GM18505 (cell line): ENCODE measurements at regions not wholly inside any gene's neighbourhood (a gene's known extent, or its start where the extent isn't known, plus 50 kb on each side); places are given as distances from the start of the nearest gene placed in this dataset.

Source experiments
- ATAC-seq: cut with Tn5 transposase; IDR thresholded peaks from one replicate; pipeline ENCODE4 v1.9.1; 2021; ENCODE audit not compliant: unreplicated experiment
- POLR2A ChIP-seq: IDR thresholded peaks from 4 replicates; pipeline ENCODE4 v1.6.1; 2011; ENCODE audit warnings: borderline replicate concordance; ENCODE audit not compliant: insufficient read depth, insufficient read length; ENCODE audit errors: extremely low read depth

DNA sequence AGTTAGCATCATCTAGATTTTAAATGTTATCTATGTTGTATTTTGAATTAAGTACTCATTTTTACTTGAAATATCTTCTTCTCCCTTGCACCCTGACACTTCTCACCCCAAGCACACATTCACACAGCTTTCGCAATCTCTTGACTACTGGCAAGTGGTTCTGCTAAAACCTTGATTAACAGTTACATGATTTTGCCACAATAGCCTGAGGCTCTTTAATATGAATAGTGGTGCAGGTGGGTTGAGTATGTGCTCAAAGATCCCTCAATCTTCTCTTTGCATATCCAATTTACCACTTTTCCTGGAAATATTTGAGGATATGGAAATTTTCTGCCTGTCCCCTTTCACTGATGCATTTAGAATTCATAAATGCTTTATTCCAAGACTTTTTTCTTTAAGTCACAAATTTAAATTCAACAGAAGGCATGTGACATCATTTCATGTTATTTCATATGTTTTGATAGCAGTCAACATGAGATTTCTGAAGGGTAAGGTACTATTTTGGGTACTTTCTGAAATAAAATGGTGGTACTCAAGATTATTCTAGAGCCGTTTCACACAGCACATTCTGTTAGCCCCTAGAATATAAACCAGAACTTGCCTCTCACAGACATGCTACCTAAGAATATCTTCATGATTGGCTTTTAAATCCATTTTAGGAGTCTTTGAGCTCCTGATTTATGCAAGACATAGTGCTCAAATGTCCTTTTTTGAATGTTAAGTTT, 339.7 kb downstream of the RPRM start:
- TF ChIP-seq POLR2A, result no peak
- no peak for ATAC-seq

DNA sequence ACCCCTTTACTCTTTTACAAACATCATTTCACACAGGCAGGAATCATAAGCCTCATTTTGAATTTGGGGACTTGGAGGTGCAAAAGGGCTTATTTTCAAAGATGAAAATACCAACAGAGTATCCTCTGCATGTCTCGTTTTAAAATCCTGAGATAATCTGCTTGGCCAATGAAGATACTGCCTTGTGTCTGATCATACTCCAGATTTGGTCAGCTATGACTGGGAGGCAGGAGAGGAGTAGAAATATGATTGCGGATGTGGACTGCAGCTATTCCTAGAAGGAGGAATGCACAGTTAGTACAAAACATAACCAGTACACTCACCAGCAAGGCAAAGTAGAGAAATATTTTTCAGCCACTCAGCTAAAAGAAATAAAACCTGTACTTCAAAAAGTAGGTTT, 342.3 kb downstream of the RPRM start:
- TF ChIP-seq POLR2A, result no peak
- no peak for ATAC-seq

DNA sequence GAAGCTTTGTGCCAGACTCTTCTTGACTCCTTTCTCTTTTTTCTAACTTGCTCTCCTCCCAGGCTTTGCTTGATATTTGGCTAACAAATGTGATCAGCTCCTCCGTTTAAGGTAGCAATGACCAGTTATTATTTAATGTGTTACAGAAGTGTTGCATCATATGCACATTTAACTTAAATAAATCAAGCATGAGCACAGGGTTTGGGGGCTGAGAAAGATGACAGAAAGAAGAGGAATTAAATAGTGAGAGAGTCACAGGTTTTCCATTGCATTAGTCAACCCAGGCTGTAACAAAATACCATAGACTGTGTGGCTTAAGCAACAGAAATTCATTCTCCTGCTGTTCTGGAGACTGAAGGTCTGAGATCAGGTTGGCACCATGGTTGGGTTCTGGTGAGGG, 343.8 kb downstream of the RPRM start:
- no peak for ATAC-seq
- no peak for TF ChIP-seq POLR2A

DNA sequence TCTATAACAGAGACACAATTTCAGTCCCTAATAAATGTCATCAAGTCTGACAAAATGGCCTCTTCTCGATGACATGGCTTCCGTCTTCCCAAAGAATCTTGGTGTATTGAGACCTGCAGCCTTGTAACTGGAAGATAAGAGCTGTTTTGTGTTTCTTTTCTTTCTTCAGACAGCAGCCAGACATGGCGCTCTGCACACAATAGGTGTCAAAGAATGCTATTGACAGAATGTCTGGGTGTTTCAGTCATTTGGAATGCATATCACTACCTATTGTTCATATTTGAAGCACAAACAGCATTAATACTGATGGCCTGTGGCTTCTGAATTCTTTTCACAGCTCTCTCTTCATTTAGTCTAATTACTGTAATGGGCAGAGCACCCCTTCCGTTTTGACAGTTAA, 344.8 kb downstream of the RPRM start:
- no peak for TF ChIP-seq POLR2A
- ATAC-seq, result no peak

DNA sequence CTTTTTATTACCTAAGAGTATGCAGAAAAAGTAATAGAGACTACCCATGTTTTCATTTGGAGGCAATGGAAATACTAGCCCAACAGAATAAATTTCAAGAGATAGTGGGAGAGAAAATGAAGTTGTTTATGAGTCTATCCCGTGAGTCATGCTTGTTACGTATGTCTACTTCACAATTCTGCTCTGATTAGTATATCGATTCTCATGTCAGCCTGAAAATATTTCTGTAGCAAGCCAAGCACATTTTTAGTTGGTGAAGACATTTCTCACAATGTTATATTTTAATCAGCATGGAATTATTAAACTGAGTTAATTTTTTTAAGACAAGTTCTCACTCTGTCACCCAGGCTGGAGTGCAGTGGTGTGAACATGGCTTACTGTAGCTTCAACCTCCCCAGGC, 346.1 kb downstream of the RPRM start:
- no peak for TF ChIP-seq POLR2A
- no peak for ATAC-seq

DNA sequence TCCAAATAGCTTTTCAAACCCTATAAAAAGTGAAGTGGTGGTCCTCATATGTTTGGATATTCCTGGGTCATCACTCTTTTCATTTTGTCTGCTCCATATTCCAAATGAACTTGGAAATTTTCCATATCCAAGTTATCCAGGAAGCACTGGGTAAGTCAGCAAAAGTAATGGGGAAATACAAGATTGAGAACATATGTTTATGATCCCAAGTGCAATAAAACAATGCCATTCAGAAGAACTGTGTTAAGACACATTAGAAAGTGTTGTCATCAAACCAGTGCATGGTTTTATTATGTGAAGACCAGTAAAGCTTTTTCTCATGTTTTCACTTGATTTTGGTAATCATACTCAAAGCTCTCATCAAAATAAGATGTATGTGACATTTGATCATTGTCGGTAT, 363.4 kb downstream of the RPRM start:
- ATAC-seq, result no peak
- no peak for TF ChIP-seq POLR2A

DNA sequence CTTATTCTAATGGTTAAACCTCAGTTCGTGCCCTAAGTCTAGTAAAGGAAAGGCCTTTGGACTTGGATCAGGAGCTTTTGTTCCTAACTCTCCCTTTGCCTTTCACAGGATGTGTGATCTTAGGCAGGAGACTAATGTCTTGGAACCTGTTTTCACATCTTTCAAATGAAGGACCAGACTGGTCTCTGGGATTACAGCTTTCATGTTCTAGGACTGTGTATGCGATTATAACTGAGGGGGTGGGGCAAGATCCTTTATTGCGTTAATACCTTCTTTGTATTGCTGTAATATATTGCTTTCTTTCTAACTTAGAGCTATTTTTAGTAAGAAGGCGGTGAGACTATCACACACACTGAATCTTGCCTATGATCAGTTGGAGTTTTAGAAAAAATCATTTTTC, 368.1 kb downstream of the RPRM start:
- ATAC-seq, result no peak
- no peak for TF ChIP-seq POLR2A

DNA sequence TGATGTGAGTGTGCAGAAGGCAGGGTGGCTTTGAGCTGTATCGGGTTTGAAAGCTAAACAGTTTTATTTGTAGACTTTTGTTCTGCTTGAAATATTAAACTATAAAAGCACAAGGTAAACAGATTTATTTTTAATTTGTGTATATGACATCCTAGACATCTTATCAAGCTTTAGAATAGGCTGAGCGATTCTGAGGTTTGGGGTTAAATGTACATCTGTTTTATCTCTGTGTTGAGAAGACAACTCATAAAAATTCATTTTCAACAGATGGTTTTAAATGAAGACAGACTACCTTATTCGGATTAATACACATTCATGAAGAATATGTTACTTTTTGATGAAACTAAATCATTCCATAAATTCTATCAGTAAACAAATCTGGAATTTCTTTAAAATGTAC, 368.8 kb downstream of the RPRM start:
- TF ChIP-seq POLR2A, result no peak
- no peak for ATAC-seq

DNA sequence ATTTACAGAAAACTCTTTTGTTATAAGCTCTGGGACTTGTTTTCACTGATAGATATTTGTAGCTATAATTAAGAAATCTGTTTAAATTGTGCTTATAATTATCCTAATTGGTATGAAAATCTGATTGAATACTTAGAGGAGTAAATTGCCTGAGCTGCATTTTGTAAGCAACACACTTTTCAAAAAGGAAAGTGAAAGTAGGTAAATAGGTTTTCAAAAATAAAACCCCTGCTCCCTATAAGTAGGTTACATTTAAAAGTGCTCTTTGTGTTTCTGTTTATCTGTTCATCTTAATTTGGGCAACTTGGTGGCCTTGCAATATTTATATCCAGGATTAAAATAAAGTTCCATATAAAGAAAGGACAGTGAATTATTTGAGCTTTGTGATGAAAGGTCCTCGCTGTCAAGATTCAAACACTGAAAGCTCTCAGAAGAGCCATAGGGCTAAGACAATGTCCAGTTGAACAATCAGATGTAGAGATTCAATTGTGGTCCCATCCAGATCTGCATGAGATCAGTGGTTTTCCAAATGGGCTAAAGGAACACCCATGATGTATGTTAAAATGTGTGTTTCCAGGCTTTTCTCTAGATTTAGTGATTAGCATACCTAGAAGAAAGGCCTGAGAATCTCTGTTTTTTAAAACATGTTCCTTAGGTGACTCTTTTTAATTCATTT, 371.6 kb downstream of the RPRM start:
- TF ChIP-seq POLR2A, result no peak
- no peak for ATAC-seq

DNA sequence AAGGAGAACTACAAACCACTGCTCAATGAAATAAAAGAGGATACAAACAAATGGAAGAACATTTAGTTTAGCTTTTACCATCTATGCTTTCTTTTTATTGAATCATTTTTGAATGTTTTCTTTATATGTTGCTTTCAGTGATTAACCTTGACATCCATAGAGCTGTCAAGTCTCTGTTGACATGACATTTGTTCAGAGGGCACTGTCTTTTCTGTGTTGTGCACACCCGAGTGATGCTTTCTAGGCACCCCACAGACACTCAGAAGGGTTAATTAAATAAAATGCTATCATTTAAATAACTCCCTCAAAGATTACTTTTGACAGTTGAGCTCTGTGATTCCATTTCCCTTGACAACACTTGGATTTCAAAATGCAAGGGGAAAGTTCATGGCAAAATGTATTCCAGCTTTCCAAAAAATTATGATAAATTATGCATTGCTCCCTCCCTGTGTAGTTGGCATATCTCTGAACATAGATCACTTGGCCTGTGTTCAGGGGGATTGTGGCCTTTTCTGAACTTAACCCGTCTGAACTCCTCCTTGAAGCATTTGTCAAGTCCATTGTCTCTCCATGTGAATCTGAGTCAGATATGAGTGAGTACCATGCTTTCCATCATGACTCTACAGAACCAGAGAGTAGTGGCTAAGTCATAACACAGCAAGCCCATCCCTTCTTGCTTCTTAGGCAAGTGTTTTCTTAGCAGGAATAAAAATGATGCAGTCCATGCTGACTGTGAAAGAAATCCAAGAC, 372.6 kb downstream of the RPRM start:
- no peak for TF ChIP-seq POLR2A
- no peak for ATAC-seq

DNA sequence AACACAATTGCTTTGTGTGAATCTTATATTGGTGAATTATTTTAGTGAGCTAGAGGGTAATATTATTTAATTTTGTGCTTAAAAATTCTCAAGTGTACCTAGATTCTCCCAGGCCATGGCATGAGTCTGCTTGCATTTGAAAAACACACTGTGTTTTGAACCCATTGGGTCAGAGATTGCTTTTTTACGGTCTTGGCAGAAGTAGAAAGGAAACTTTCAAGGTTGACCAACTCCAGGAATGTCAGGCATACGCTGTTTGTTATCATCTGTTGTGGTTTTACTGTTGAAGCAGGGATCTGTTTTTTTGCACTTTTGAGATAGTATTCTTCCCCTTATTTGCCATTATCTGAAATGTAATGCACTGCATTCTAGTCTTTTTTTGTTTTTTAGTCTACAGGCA, 377.4 kb downstream of the RPRM start:
- no peak for TF ChIP-seq POLR2A
- ATAC-seq, result no peak

DNA sequence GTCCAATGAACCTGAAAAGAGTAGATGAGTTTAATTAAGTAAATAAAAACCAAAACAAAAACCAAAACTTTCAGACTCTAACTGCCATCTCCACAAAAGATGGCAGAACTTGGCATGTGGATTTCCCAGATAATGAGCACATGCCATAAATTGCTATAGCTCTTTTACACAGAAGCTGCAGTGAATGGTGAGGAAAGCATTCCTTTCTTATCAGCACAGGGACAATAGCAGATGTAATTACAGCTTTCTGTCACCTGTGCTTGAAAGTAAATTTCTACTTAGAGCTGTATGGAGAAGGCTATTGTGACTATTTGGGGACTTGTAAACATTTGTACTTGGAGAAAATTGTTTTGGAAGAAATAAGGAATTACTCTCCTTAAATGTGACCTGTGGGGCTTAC, 378.4 kb downstream of the RPRM start:
- TF ChIP-seq POLR2A, result no peak
- no peak for ATAC-seq

DNA sequence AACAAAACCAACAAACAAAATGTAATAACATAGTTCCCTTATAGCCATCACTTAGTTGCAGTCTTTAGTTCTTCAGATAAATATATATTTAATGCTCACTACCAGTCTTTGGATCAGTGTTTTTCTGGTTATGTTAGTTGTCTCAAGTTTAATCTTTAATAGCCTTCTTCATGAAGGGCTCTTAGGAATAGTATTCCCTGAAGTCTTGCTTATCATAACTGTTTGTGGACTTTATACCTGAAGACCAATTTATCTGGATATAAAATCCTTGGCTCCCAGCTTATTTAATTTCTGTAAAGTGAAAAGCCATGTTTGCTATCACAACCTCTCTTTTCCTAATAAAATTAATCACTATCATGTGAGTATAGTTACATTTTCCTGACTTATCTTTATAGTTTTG, 379.7 kb downstream of the ARL6IP6 start:
- no peak for TF ChIP-seq POLR2A
- no peak for ATAC-seq

DNA sequence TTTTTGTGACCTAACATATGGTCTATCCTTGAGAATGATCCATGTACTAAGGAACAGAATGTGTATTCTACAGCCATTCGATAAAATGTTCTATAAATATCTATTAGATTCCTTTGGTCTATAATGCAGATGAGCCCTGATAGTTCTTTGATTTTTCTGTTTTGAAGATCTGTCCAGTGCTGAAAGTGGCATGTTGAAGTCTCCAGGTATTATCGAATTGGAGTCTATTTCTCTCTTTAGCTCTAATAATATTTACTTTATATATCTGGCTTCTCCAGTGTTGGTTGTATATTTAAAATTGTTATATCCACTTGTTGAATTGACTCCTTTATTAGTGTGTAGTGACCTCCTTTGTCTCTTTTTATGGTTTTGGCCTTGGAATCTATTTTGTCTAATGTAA, 377.9 kb downstream of the ARL6IP6 start:
- no peak for TF ChIP-seq POLR2A
- no peak for ATAC-seq

DNA sequence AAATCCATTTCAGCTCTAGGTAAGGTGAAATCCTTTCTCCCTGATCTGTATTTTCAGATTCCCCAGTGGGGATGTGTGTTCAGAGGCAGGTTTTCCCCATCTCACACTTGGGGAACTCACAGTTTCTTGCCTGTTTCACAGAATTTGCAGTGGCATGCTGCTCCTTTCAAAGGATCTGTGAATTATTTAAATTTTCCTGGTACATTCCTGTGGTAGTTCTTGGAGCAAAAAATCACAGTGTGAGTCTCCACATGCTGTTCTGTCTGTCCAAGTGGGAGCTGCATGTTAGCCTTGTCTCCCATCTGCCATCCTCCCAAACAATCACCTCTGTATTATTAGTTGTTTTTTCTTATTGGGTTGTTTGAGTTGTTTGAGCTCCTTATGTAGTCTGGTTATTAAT, 372.9 kb downstream of the ARL6IP6 start:
- no peak for ATAC-seq
- no peak for TF ChIP-seq POLR2A

DNA sequence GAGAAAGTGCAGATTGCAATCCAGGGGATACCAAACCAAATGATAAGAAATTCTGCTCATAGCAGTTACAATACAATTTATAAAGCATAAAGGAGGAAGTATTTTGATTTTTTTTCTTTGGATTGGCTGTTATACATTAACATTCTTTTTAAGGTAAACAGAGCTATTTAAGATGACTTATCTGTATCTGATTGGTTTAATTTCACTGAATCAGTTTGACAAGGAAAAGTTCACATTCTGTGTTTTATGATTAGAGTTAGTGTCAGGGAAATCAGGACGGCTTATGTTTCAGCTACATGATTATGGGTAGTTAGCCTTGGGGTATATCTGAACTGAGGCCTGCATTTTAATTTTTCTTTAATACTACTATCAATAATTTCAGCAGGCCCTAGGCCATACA, 360.9 kb downstream of the ARL6IP6 start:
- no peak for ATAC-seq
- no peak for TF ChIP-seq POLR2A
